ENCODE measurements at regions not wholly inside any gene's neighbourhood (a gene's known extent, or its start where the extent isn't known, plus 50 kb on each side); places are given as distances from the start of the nearest gene placed in this dataset.

DNA sequence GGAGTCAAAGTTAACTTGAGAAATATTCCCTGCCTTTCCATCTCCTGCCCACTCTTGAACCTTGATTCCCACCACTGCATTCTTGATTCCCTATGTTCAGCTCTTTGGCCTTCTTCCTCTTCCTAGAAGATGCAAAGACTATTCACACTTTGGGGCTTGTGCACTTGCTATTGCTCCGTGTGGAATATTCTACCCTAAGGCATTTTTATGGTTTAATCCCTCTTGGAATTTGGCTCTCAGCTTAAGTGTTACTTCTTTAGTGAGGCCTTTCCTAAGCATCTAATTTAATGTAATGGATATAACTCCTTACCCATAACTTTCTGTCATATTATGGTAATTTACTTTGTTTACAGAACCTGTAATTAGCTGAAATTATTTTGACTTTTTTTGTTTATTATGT is 318.9 kb upstream of the COL8A1 start:
- H2BK120ac ChIP-seq (ENCODE audit: low read depth, low read length, poor library complexity, severe bottlenecking) = no peak overlapping the region
- H4K5ac ChIP-seq (ENCODE audit: insufficient read length, low read depth, low read length) = no peak overlapping the region
- H3K27ac ChIP-seq (ENCODE audit: insufficient read length, low read depth, low read length) = no peak overlapping the region
- H2BK15ac ChIP-seq (ENCODE audit: low read depth, low read length) = no peak overlapping the region
- H2AK5ac ChIP-seq (ENCODE audit: insufficient read length, low read length) = no peak overlapping the region
- Mint-ChIP-seq H3K9me3 (no peaks in the 10 kb centered on the region; a peak in 1 of 5 replicates), H3K4me3 (no peak overlapping the region), H3K27ac (no peak overlapping the region), H3K36me3 (ENCODE audit: insufficient read depth in 1 of 3, low read depth in 3 of 3) (no peaks in the 10 kb centered on the region), H3K4me1 (no peaks in the 10 kb centered on the region), H3K27me3 (ENCODE audit: low read depth) (no peaks in the 10 kb centered on the region)
- TF ChIP-seq CTCF (conservative IDR thresholded peaks at IDR 0.05) = no peak
- H3K4me1 ChIP-seq (ENCODE audit: insufficient read depth, low read length) = no peaks in the 10 kb centered on the region
- H2BK12ac ChIP-seq (ENCODE audit: insufficient read length, low read depth, low read length) = no peak overlapping the region
- no peak overlapping the region for H2BK5ac ChIP-seq (ENCODE audit: insufficient read length, low read length)
- H3K23me2 ChIP-seq (ENCODE audit: insufficient read length, low read depth, low read length, poor library complexity, severe bottlenecking) = no peaks in the 10 kb centered on the region
- no peaks in the 10 kb centered on the region for H3K79me2 ChIP-seq (ENCODE audit: insufficient read depth, low read length)
- no peak overlapping the region for H4K8ac ChIP-seq (replicated peaks; ENCODE audit: insufficient read length, low read depth, low read length)
- H3K27me3 ChIP-seq (ENCODE audit: insufficient read depth, low read length) = no peaks in the 10 kb centered on the region
- WGBS (ENCODE audit: extremely low coverage, insufficient read length, low lambda C conversion rate) = no CpG with 5 or more reads among the region's 1 CpG
- no peak overlapping the region for H2AFZ ChIP-seq (ENCODE audit: low read length)
- no peak overlapping the region for H4K91ac ChIP-seq (ENCODE audit: insufficient read length, low read depth, low read length)
- no peak overlapping the region for H3K56ac ChIP-seq (ENCODE audit: insufficient read length, low read depth, low read length)
- no peak overlapping the region for H3K9ac ChIP-seq (ENCODE audit: extremely low read depth, insufficient read length, low read length)
- H3K14ac ChIP-seq (ENCODE audit: insufficient read depth, low read length) = no peak overlapping the region
- no peaks in the 10 kb centered on the region for H3K9me3 ChIP-seq (ENCODE audit: control insufficient read depth, low read depth, low read length)
- no peak for DNase-seq
- no peak overlapping the region for H3T11ph ChIP-seq (ENCODE audit: low read length)
- H4K20me1 ChIP-seq (ENCODE audit: control insufficient read depth, insufficient read depth, insufficient read length) = no peaks in the 10 kb centered on the region
- H3K18ac ChIP-seq (ENCODE audit: insufficient read length, low read depth, low read length) = no peak overlapping the region
- H3K79me1 ChIP-seq (ENCODE audit: insufficient read depth, low read depth, low read length, poor library complexity, severe bottlenecking) = no peaks in the 10 kb centered on the region
- no peak overlapping the region for H3K4ac ChIP-seq (ENCODE audit: low read depth, low read length)
- H3K23ac ChIP-seq (ENCODE audit: insufficient read length, low read depth, low read length) = no peak overlapping the region
- no peak overlapping the region for H2BK20ac ChIP-seq (ENCODE audit: low read depth, low read length, poor library complexity, severe bottlenecking)
- no peak overlapping the region for H3K4me2 ChIP-seq (ENCODE audit: insufficient read depth, insufficient read length, low read length)
